ENCODE measurements at regions not wholly inside any gene's neighbourhood (a gene's known extent, or its start where the extent isn't known, plus 50 kb on each side); places are given as distances from the start of the nearest gene placed in this dataset.

DNA sequence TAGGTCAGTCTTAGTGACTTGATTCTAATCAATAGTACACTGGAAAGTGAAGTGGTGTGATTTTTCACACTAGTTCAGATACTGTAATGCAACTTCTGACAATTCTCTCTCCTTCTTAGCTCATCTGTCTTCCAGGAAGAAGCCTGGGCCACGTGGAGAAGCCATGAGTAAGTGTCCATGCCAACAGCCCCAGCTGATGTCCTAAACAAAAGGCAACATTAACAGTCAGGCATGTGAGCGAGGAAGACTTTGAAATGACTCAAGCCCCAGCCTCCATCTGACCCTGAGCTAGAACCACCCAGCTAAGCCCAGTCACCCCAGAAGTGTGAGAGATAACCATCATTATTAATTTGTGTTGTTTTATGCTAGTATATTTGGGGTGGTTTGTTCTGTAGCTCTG, 115.7 kb upstream of the MAGEB16 start:
- H2AFZ ChIP-seq (ENCODE audit: low read depth, low read length): no peak overlapping the region
- no peaks in the 10 kb centered on the region for H3K9me2 ChIP-seq (ENCODE audit: insufficient read depth, low read length)
- no peaks in the 10 kb centered on the region for H3K79me2 ChIP-seq (replicated peaks; ENCODE audit: insufficient read depth, low read length)
- H3K36me3 ChIP-seq (ENCODE audit: insufficient read depth, low read length): no peaks in the 10 kb centered on the region
- H3K9ac ChIP-seq (ENCODE audit: low read length): no peak overlapping the region
- no peaks in the 10 kb centered on the region for H3K27me3 ChIP-seq (ENCODE audit: insufficient read depth, low read depth, low read length)
- H3K9me3 ChIP-seq (ENCODE audit: low read length): no peaks in the 10 kb centered on the region
- no peak for TF ChIP-seq MXI1 (conservative IDR thresholded peaks at IDR 0.05; ENCODE audit: poor library complexity, severe bottlenecking)
- TF ChIP-seq EZH2 (IDR thresholded peaks at IDR 0.05; ENCODE audit: borderline replicate concordance, insufficient read depth, low read length, poor library complexity, severe bottlenecking): no peak
- TF ChIP-seq RAD21 (conservative IDR thresholded peaks at IDR 0.05): no peak
- no peak for TF ChIP-seq CTCF (IDR thresholded peaks at IDR 0.05; ENCODE audit: poor library complexity, severe bottlenecking)
- TF ChIP-seq EP300 (conservative IDR thresholded peaks at IDR 0.05; ENCODE audit: poor library complexity, severe bottlenecking): no peak
- no peak for TF ChIP-seq SMC3 (conservative IDR thresholded peaks at IDR 0.05; ENCODE audit: poor library complexity)
- TF ChIP-seq POLR2AphosphoS5 (IDR thresholded peaks at IDR 0.05): no peak
- no peak for TF ChIP-seq REST (IDR thresholded peaks at IDR 0.05; ENCODE audit: borderline replicate concordance)
- no peak for TF ChIP-seq TAF1 (IDR thresholded peaks at IDR 0.05; ENCODE audit: low read depth)
- no peaks in the 10 kb centered on the region for H3F3A ChIP-seq (ENCODE audit: insufficient read depth, low read length, poor library complexity, severe bottlenecking)
- H4K20me1 ChIP-seq (ENCODE audit: insufficient read depth): no peaks in the 10 kb centered on the region
- no peak overlapping the region for H3K4me3 ChIP-seq (ENCODE audit: low read length)
- no peak overlapping the region for H3K4me2 ChIP-seq (ENCODE audit: low read length)
- no peak overlapping the region for H3K27ac ChIP-seq (ENCODE audit: low read length)

DNA sequence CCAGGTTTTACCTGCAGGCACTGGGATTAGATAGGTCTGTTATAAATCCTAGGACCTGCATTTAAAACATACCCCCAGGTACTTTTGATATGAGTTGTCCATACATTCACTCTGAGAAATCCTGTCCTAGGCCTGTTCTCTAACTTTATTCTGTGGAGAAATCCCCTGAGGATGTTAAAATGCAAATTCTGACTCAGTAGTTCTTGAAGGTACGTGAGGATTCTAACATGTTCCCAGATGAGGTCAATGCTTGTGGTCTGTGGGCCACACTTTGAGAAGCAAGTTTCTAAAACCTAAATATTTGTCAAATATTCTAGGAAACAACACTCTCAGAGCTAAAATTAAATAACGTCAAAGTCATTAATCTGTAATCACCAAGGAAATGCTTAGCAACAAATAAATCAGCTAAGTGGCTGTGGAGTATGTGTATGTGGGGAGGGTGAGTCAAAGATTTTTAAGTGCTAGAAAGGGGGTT, 101.3 kb upstream of the MAGEB16 start:
- no peak overlapping the region for H3K27ac ChIP-seq (ENCODE audit: low read length)
- H3K9me2 ChIP-seq (ENCODE audit: insufficient read depth, low read length): no peaks in the 10 kb centered on the region
- no peaks in the 10 kb centered on the region for H3K36me3 ChIP-seq (ENCODE audit: insufficient read depth, low read length)
- H2AFZ ChIP-seq (ENCODE audit: low read depth, low read length): no peak overlapping the region
- TF ChIP-seq TAF1 (IDR thresholded peaks at IDR 0.05; ENCODE audit: low read depth) (no peak), MXI1 (conservative IDR thresholded peaks at IDR 0.05; ENCODE audit: poor library complexity, severe bottlenecking) (no peak), SMC3 (conservative IDR thresholded peaks at IDR 0.05; ENCODE audit: poor library complexity) (no peak), POLR2AphosphoS5 (IDR thresholded peaks at IDR 0.05) (no peak), EP300 (conservative IDR thresholded peaks at IDR 0.05; ENCODE audit: poor library complexity, severe bottlenecking) (no peak), REST (IDR thresholded peaks at IDR 0.05; ENCODE audit: borderline replicate concordance) (no peak), EZH2 (IDR thresholded peaks at IDR 0.05; ENCODE audit: borderline replicate concordance, insufficient read depth, low read length, poor library complexity, severe bottlenecking) (no peak), CTCF (IDR thresholded peaks at IDR 0.05; ENCODE audit: poor library complexity, severe bottlenecking) (no peak), RAD21 (conservative IDR thresholded peaks at IDR 0.05) (no peak)
- no peaks in the 10 kb centered on the region for H3K79me2 ChIP-seq (replicated peaks; ENCODE audit: insufficient read depth, low read length)
- H3F3A ChIP-seq (ENCODE audit: insufficient read depth, low read length, poor library complexity, severe bottlenecking): no peaks in the 10 kb centered on the region
- no peak overlapping the region for H3K9ac ChIP-seq (ENCODE audit: low read length)
- no peaks in the 10 kb centered on the region for H4K20me1 ChIP-seq (ENCODE audit: insufficient read depth)
- no peaks in the 10 kb centered on the region for H3K9me3 ChIP-seq (ENCODE audit: low read length)
- H3K4me2 ChIP-seq (ENCODE audit: low read length): no peak overlapping the region
- no peaks in the 10 kb centered on the region for H3K27me3 ChIP-seq (ENCODE audit: insufficient read depth, low read depth, low read length)
- H3K4me3 ChIP-seq (ENCODE audit: low read length): no peak overlapping the region

Measured in neural cell (in vitro differentiated cells).